ENCODE measurements at regions not wholly inside any gene's neighbourhood (a gene's known extent, or its start where the extent isn't known, plus 50 kb on each side); places are given as distances from the start of the nearest gene placed in this dataset.

- DNase-seq (ENCODE audit: low read depth in 2 of 2) = no peak
Observed at GRCh38 chr10:111990734-111991133, 192.8 kb downstream of the GPAM start.

GRCh38 chr10:111993321-111993720, 190.2 kb downstream of the GPAM start:
- no peak for DNase-seq (ENCODE audit: low read depth in 2 of 2)

DNA sequence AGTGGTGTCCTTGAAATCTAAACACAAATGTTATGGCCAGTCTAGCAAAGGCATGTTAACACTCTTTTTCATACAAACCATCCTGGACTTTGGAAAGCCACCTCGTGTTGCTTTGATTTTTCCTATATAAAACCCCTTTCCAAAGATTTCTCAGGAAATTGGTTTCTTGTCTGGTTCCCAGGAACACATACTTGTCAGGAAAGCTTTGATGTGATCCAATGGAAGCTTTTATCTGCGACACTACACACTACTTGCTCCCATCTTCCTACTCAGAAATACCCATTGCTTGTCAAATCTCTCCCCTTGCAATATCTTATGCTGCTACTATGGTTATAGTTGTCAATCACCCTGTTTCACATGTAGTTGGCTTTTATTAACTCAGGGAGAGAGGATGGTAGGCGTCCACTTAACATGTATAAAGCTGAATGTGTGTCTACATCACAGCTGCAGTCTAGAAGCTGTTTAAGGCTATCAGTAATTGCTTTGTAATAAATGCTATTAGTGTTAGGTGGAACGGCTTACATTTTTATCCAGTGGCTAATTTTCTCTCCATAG, 189.6 kb downstream of the GPAM start:
- no peak for DNase-seq (ENCODE audit: low read depth in 2 of 2)

DNA sequence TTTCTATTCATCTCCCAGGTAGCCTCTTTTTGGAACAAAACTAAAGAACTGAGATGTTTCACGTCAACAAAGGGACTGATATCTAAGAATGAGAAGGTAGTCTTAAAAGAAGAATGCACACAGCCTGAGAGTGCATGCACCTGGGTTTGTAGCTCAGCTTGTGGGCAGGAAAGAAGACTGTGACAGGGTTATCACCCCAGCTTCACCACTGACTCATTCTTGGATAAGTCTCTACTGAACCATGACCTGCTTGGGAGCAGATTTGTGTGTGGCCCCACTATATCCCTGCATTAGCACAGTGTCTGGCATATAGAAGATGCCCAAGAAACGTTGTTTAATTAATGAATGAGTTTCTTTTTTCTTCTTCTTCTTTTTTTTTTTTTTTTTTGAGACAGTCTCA, 187.5 kb downstream of the GPAM start:
- no peak for DNase-seq (ENCODE audit: low read depth in 2 of 2)

GRCh38 chr10:111998728-111999127, 184.8 kb downstream of the GPAM start:
- DNase-seq (ENCODE audit: low read depth in 2 of 2) = no peak

DNA sequence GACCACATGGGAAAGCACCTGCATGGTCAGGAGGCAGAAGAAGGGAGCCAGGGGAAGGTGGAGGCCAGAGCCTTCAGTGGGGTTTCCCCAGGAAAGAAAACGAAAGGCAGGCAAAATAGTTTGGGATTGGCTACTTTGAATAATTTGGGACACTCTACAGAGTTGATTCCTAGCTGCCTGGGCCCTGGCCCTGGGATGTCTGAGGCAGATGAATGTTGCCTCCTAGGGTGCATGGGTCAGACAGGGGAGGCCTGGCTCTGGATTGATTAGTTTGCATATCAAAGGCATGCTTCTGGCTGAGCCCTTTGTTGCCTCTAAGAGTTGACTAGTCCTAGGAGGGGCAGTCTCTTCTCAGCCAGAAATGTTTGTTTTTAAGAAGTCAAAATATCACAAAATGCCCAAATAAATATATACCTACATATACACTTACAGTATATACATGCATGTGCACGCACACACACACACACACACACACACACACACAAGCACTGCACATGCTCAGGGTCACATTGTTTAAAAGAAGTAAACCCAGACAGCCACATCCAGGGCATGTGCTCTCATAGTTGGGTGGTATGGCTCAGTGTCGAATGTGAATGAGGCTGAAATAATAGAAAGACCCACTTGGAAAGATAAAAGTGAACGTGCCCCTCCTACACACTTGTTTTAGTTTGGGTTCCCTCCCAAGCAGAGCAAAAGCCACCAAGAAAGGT, 184.2 kb downstream of the GPAM start:
- no peak for DNase-seq (ENCODE audit: low read depth in 2 of 2)

DNA sequence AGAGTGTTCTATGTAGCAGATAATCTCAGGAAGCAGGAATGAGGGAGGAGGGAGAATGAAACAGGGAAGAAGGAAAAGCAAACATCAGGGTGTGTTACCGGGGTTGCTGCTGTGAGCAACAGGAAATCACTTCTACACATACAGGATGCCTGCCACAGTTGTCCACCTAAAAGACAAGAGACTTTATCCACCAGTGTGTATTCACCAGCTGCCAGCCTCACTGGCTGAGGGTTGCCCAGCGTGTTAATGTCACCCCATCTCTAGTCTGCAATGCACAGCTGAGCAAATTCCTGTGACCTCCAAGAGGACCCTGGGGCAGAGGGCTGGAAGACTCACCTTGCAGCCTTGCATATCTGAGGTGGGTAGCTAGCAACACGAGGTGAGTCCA, 183.7 kb downstream of the GPAM start:
- no peak for DNase-seq (ENCODE audit: low read depth in 2 of 2)

- no peak for DNase-seq (ENCODE audit: low read depth in 2 of 2)
Observed at GRCh38 chr10:112000466-112000865, 183.1 kb downstream of the GPAM start.

GRCh38 chr10:112002206-112002605, 181.4 kb downstream of the GPAM start:
- no peak for DNase-seq (ENCODE audit: low read depth in 2 of 2)

- no peak for DNase-seq (ENCODE audit: low read depth in 2 of 2)
Observed at GRCh38 chr10:112004075-112004474, 179.5 kb downstream of the GPAM start.

GRCh38 chr10:112005044-112005443, 178.5 kb downstream of the GPAM start:
- no peak for DNase-seq (ENCODE audit: low read depth in 2 of 2)

DNA sequence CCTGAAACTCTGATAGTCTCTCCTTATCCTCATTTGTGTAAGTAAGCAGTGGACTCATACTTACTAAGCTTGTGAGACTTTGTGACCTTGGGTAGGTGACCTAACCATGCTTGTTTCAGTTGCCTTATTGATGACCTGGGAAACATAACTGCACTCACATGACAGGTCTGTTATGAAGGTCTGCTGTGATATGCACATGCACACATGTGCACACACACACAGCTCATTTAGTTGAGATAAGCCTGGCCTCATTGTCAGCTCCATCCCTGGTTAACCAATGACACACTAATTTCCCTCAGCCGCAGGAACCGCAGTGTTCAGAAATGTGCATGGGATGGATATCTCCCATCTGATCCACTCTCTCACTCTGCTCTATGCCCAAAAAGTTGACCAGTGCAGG, 177.2 kb downstream of the GPAM start:
- no peak for DNase-seq (ENCODE audit: low read depth in 2 of 2)

DNA sequence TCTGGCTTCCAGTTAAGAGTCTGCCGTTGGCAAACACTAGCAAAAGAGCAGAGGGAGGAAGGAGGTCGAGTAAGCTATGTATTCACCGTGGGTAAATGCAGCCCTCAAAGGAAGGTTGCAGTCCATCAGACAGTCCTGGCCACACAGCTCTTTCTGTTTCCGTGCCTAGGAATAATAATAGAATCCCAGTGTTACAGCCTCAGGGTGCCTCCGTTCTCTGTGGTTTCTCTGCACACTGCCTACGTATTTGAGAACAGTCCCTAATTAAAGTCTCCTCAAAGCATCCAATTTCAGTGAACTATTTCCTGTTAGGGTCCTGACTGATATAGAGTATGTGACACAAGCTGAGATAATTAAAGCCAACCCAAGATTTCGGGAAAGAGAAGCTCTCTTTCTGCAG, 176.7 kb downstream of the GPAM start:
- DNase-seq (ENCODE audit: low read depth in 2 of 2) = no peak

GRCh38 chr10:112022196-112022595, 161.4 kb downstream of the GPAM start:
- no peak for DNase-seq (ENCODE audit: low read depth in 2 of 2)

DNA sequence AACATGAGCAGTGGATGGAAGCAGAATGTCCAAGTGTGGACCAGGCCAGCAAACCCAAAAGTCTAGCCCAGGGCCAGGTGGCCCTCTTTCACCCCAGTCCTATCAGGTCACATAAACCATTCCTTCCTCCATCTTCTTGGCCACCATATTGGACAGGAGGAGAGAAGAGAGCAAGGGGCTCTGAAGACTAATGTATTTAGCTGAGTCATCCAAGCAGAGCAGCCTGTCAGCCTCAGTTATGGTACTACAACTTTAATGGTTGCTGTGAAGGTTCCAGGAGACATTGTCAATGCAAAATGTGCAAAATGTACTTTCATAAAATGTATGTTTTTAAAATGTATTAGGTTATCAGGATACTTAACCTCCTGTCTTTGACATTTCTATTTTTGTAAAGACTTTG, 159.5 kb downstream of the GPAM start:
- no peak for DNase-seq (ENCODE audit: low read depth in 2 of 2)

DNA sequence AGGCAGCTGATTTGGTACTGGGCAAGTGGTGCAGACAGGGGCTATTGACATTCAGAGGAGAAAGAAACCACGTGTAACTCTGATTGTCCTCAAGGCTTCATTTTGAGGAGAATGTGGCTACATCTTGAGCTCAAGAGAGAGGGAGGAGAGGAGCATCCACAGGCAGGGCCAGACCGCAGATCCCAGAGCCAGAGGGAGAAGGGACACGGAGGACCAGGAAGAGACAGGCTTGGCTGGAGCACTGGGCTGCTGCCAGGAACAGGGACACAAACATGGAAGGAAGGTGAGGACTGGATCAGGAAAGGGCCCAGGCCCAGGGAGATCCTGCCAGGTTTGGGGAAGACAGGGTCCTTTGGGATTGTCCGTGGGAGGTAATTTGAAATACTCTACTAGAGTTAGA, 158.3 kb downstream of the GPAM start:
- DNase-seq (ENCODE audit: low read depth in 2 of 2) = no peak

DNA sequence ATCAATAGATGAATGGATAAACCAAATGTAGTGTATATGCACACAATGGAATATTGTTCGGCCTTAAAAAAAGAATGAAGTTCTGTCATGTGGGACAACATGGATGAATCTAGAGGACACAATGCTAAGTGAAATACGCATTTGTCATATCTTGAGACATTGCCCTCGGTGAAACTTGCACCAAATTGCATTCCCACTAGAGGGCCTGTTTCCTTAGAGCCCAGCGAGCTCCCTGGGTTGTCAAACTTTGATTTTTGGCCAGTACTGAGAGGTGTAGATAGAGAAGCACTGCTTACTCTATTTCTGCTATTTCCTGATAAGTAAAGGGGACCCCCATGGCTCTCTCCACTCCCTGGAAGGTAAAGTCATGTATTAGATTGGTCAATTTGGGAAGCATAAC, 157.1 kb downstream of the GPAM start:
- DNase-seq (ENCODE audit: low read depth in 2 of 2) = no peak

DNA sequence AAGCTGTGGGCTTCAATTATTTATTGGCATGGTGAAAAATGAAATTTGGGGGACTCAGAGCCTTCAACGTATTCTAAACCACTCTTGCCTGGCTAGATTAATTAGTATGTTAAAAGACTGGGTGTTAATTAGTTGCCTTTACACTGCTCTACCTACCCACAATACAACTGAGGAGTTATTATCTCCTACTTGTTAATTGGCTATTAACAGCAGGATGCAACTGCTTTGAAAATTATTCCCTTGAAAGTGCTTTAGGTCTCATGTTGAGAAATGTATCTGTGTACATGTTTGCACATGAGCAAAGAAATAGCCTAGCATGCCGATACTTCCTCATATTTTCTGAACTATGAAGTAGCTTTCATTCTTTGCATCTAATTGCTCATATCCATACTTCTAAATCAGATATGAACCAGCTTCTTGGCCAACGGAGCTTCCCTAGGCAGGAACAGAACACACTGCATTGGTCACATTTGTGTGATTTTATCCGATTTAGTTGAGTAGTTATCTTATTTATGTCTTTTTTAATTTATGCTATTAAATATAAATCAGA, 155.8 kb downstream of the GPAM start:
- no peak for DNase-seq (ENCODE audit: low read depth in 2 of 2)

GRCh38 chr10:112030431-112030830, 153.1 kb downstream of the GPAM start:
- DNase-seq (ENCODE audit: low read depth in 2 of 2) = no peak

DNA sequence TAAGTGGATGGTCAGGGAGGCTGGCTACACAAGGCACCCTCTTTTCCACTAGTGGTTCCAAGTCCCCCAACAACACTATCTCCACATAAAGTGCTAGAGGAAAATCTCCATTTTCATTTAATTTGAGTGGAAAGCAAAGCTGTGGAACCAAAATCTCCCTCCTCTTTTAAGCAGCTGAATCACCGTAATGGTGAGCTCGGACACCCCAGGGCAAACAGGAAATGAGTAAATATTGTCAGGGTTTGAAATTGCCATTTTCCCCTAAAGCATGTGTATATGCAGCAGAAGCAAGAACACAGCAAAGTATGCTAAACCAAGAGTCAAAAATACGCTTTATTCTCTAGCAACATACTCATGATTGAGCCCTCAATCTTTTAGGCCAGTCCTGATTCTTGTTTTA, 143.7 kb downstream of the GPAM start:
- DNase-seq (ENCODE audit: low read depth in 2 of 2) = no peak

- no peak for DNase-seq (ENCODE audit: low read depth in 2 of 2)
Observed at GRCh38 chr10:112040696-112041095, 142.9 kb downstream of the GPAM start.

GRCh38 chr10:112045938-112046337, 137.6 kb downstream of the GPAM start:
- DNase-seq (ENCODE audit: low read depth in 2 of 2) = no peak

GRCh38 chr10:112047674-112048073, 135.9 kb downstream of the GPAM start:
- DNase-seq (ENCODE audit: low read depth in 2 of 2) = no peak

DNA sequence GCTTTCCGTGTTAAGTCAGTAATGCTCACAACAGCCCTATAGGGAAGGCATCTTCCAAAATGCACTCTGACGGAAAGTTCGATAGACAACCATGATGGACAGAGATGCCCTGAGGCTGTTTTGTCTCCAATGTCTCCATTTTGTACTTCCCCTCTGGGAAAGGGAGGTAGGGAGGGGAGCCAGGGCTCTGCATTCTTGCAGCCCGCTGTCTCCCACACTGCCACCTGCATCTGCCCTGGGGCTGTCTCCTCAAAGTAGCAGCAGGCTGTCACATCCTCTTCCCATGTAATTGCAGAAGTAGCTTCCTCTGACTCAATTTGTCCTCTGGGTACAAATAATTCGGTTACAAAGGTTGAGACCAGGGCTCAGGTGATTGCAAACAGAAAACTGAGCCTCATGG, 131.4 kb downstream of the GPAM start:
- DNase-seq (ENCODE audit: low read depth in 2 of 2) = no peak

All from stimulated activated CD8-positive, alpha-beta memory T cell treated with anti-CD3 and anti-CD28 coated beads, Interleukin-2, amount 100 ng/mL, for 1 hour (primary cell).